ENCODE measurements at regions not wholly inside any gene's neighbourhood (a gene's known extent, or its start where the extent isn't known, plus 50 kb on each side); places are given as distances from the start of the nearest gene placed in this dataset.

- no peak for DNase-seq
Measured at GRCh38 chr4:111572470-111572869, 572.8 kb upstream of the FAM241A start.

GRCh38 chr4:111573386-111573785, 571.9 kb upstream of the FAM241A start:
- DNase-seq, result no peak

- no peak for DNase-seq
Measured at GRCh38 chr4:111579767-111580166, 565.5 kb upstream of the FAM241A start.

- no peak for DNase-seq
Measured at GRCh38 chr4:111595456-111595855, 549.8 kb upstream of the FAM241A start.

GRCh38 chr4:111596491-111596890, 548.8 kb upstream of the FAM241A start:
- DNase-seq, result no peak

GRCh38 chr4:111601671-111602070, 543.6 kb upstream of the FAM241A start:
- DNase-seq, result no peak

- no peak for DNase-seq
Measured at GRCh38 chr4:111602848-111603247, 542.4 kb upstream of the FAM241A start.

GRCh38 chr4:111605111-111605510, 540.1 kb upstream of the FAM241A start:
- DNase-seq, result no peak

- DNase-seq, result no peak
Measured at GRCh38 chr4:111610681-111611080, 534.6 kb upstream of the FAM241A start.

- no peak for DNase-seq
Measured at GRCh38 chr4:111618908-111619307, 526.3 kb upstream of the FAM241A start.

GRCh38 chr4:111628437-111628836, 516.8 kb upstream of the FAM241A start:
- DNase-seq, result no peak

- DNase-seq, result peak; percentile 19
Measured at GRCh38 chr4:111630705-111631104, 514.5 kb upstream of the FAM241A start.

- no peak for DNase-seq
Measured at GRCh38 chr4:111631215-111631999, 513.8 kb upstream of the FAM241A start.

GRCh38 chr4:111632641-111633151, 512.6 kb upstream of the FAM241A start:
- DNase-seq, result no peak

GRCh38 chr4:111633663-111634266, 511.5 kb upstream of the FAM241A start:
- DNase-seq, result no peak

GRCh38 chr4:111635646-111636045, 509.6 kb upstream of the FAM241A start:
- DNase-seq, result no peak

GRCh38 chr4:111636961-111637585, 508.2 kb upstream of the FAM241A start:
- DNase-seq, result no peak

GRCh38 chr4:111639120-111639690, 506.0 kb upstream of the FAM241A start:
- no peak for DNase-seq

GRCh38 chr4:111639876-111640275, 505.4 kb upstream of the FAM241A start:
- no peak for DNase-seq

GRCh38 chr4:111641813-111642579, 503.3 kb upstream of the FAM241A start:
- DNase-seq, result peak; percentile 77

GRCh38 chr4:111648056-111648455, 497.2 kb upstream of the FAM241A start:
- DNase-seq, result no peak

GRCh38 chr4:111649308-111649707, 495.9 kb upstream of the FAM241A start:
- no peak for DNase-seq

Measured in muscle of arm (tissue), 1 donor.